IMR-90 (cell line): ENCODE measurements at regions not wholly inside any gene's neighbourhood (a gene's known extent, or its start where the extent isn't known, plus 50 kb on each side); places are given as distances from the start of the nearest gene placed in this dataset.

Experiments used
- ATAC-seq: fragments of 200-7000 bp; cut with Tn5 transposase; 2 replicates; pipeline ENCODE4 v1.9.1; 2020; ENCODE audit warnings: low read depth, mild to moderate bottlenecking, moderate library complexity
- BruUV-seq: library from RNA; stranded (reverse); fragments of 400-500 nt; replicated peaks from 2 replicates; lab custom pipeline; 2021; lab: Mats Ljungman, UMichigan
- CTCF ChIA-PET: fragments of 300-600 bp; formaldehyde crosslinking; extraction: SDS; loops from one replicate; lab custom pipeline; 2021; ENCODE audit warnings: antibody characterized with exemption; lab: Yijun Ruan, JAX
- POLR2A ChIA-PET: fragments of 300-600 bp; sonication (Branson Sonifier 250); formaldehyde crosslinking; loops from one replicate; lab custom pipeline; 2022; ENCODE audit warnings: antibody characterized with exemption; ENCODE audit not compliant: unreplicated experiment; lab: Charles Lee
- DNase-seq: peaks from one replicate; pipeline ENCODE4 v3.0.0; 2013
- H2AFZ ChIP-seq: replicated peaks from 2 replicates; pipeline ENCODE3; 2013; ENCODE audit warnings: low read length, mild to moderate bottlenecking; ENCODE audit not compliant: poor library complexity
- H2AK5ac ChIP-seq: 2 replicates; pipeline ENCODE4 v1.6.1; 2013; ENCODE audit warnings: low read depth, low read length, inconsistent platforms
- H2AK9ac ChIP-seq: replicated peaks from 2 replicates; pipeline ENCODE3; 2013; ENCODE audit warnings: mild to moderate bottlenecking, low read depth, low read length, moderate library complexity; ENCODE audit not compliant: poor library complexity
- H2BK120ac ChIP-seq: 2 replicates; pipeline ENCODE4 v1.6.1; 2013; ENCODE audit warnings: low read depth, low read length, inconsistent platforms
- H2BK15ac ChIP-seq: 3 replicates; pipeline ENCODE4 v1.6.1; 2013; ENCODE audit warnings: low read depth, low read length, inconsistent platforms
- H2BK20ac ChIP-seq: 2 replicates; pipeline ENCODE4 v1.6.1; 2013; ENCODE audit warnings: low read depth, mild to moderate bottlenecking, inconsistent platforms, low read length, moderate library complexity
- H2BK5ac ChIP-seq: 2 replicates; pipeline ENCODE4 v1.6.1; 2013; ENCODE audit warnings: mild to moderate bottlenecking, low read depth, low read length, inconsistent platforms; ENCODE audit not compliant: poor library complexity, severe bottlenecking
- H3K14ac ChIP-seq: replicated peaks from 2 replicates; pipeline ENCODE4 v1.6.1; 2013; ENCODE audit warnings: low read depth, low read length, inconsistent platforms
- H3K18ac ChIP-seq: 2 replicates; pipeline ENCODE4 v1.6.1; 2013; ENCODE audit warnings: low read depth, low read length, control low read depth
- H3K23ac ChIP-seq: 2 replicates; pipeline ENCODE4 v1.6.1; 2013; ENCODE audit warnings: low read depth, low read length, inconsistent platforms
- H3K27ac ChIP-seq: 2 replicates; pipeline ENCODE4 v1.5.1; 2013; ENCODE audit warnings: mild to moderate bottlenecking, control low read depth, low read length; ENCODE audit not compliant: insufficient read depth
- H3K27me3 ChIP-seq: 2 replicates; pipeline ENCODE4 v1.6.1; 2013; ENCODE audit warnings: low read length; ENCODE audit not compliant: control insufficient read depth, insufficient read depth
- H3K36me3 ChIP-seq: 2 replicates; pipeline ENCODE4 v1.6.1; 2013; ENCODE audit warnings: low read length, mixed read lengths; ENCODE audit not compliant: control insufficient read depth, insufficient read depth
- H3K4ac ChIP-seq: 2 replicates; pipeline ENCODE4 v1.6.1; 2013; ENCODE audit warnings: low read depth, low read length, inconsistent platforms
- H3K4me1 ChIP-seq: 2 replicates; pipeline ENCODE4 v1.6.1; 2013; ENCODE audit warnings: low read length, mixed read lengths; ENCODE audit not compliant: control insufficient read depth, insufficient read depth
- H3K4me2 ChIP-seq: 2 replicates; pipeline ENCODE4 v1.6.1; 2013; ENCODE audit warnings: low read depth, mild to moderate bottlenecking, control low read depth, low read length, moderate library complexity
- H3K4me3 ChIP-seq: 2 replicates; pipeline ENCODE4 v1.5.1; 2013; ENCODE audit warnings: low read depth, mild to moderate bottlenecking, control low read depth, low read length, moderate library complexity; ENCODE audit not compliant: insufficient read depth
- H3K56ac ChIP-seq: 2 replicates; pipeline ENCODE4 v1.6.1; 2013; ENCODE audit warnings: low read length, inconsistent platforms; ENCODE audit not compliant: insufficient read depth; ENCODE audit errors: extremely low read depth
- H3K79me1 ChIP-seq, 2 experiments: 2 replicates each; pipeline ENCODE4 v1.6.1; 2013; ENCODE audit warnings: low read length in 2 of 2, inconsistent platforms in 1 of 2, low read depth in 1 of 2
- H3K9ac ChIP-seq: 2 replicates; pipeline ENCODE4 v1.6.1; 2013; ENCODE audit warnings: low read depth, low read length, control low read depth
- H3K9me1 ChIP-seq: 2 replicates; pipeline ENCODE4 v1.6.1; 2013; ENCODE audit warnings: low read length, inconsistent platforms; ENCODE audit not compliant: insufficient read depth
- H3K9me3 ChIP-seq: 2 replicates; pipeline ENCODE4 v1.6.1; 2013; ENCODE audit warnings: low read length; ENCODE audit not compliant: control insufficient read depth, insufficient read depth
- H4K20me1 ChIP-seq: 2 replicates; pipeline ENCODE4 v1.6.1; 2013; ENCODE audit warnings: low read length, inconsistent platforms; ENCODE audit not compliant: insufficient read depth
- H4K5ac ChIP-seq: 2 replicates; pipeline ENCODE4 v1.6.1; 2013; ENCODE audit warnings: mild to moderate bottlenecking, low read depth, low read length, control low read depth
- H4K8ac ChIP-seq, 2 experiments: 2 replicates each; pipeline ENCODE4 v1.6.1; 2013; ENCODE audit warnings: low read depth in 2 of 2, low read length in 2 of 2, control low read depth in 1 of 2, inconsistent platforms in 1 of 2
- H4K91ac ChIP-seq: 2 replicates; pipeline ENCODE4 v1.6.1; 2013; ENCODE audit warnings: low read depth, low read length, inconsistent platforms; ENCODE audit not compliant: insufficient read depth
- BHLHE40 ChIP-seq: fragments of 150-350 bp; IDR thresholded peaks from 2 replicates; pipeline ENCODE4 v1.6.1; 2016; ENCODE audit warnings: mild to moderate bottlenecking, low read depth, low read length
- CEBPB ChIP-seq: IDR thresholded peaks from 2 replicates; pipeline ENCODE4 v1.6.1; 2012; ENCODE audit warnings: low read depth, low read length, improper control_type of control experiment
- CHD1 ChIP-seq: IDR thresholded peaks from 2 replicates; pipeline ENCODE4 v1.6.1; 2012; ENCODE audit warnings: low read depth, low read length, improper control_type of control experiment
- CTCF ChIP-seq: conservative IDR thresholded peaks from 2 replicates; pipeline ENCODE4 v1.5.1; 2012; ENCODE audit warnings: mild to moderate bottlenecking, low read depth, low read length, improper control_type of control experiment
- ELK1 ChIP-seq: fragments of 150-350 bp; IDR thresholded peaks from 2 replicates; pipeline ENCODE4 v1.6.1; 2016; ENCODE audit warnings: low read depth, mild to moderate bottlenecking, low read length, moderate library complexity, borderline replicate concordance
- FOS ChIP-seq: fragments of 150-350 bp; IDR thresholded peaks from 2 replicates; pipeline ENCODE4 v1.6.1; 2016; ENCODE audit warnings: low read depth, low read length
- MAFK ChIP-seq: IDR thresholded peaks from 2 replicates; pipeline ENCODE4 v1.6.1; 2012; ENCODE audit warnings: low read depth, low read length, improper control_type of control experiment
- MAZ ChIP-seq: IDR thresholded peaks from 2 replicates; pipeline ENCODE4 v1.6.1; 2012; ENCODE audit warnings: low read depth, mild to moderate bottlenecking, low read length, improper control_type of control experiment, moderate library complexity, borderline replicate concordance
- MXI1 ChIP-seq: IDR thresholded peaks from 2 replicates; pipeline ENCODE4 v1.6.1; 2012; ENCODE audit warnings: low read depth, mild to moderate bottlenecking, low read length, moderate library complexity, borderline replicate concordance
- NFE2L2 ChIP-seq: fragments of 150-350 bp; IDR thresholded peaks from 2 replicates; pipeline ENCODE4 v1.6.1; 2016; ENCODE audit warnings: low read depth, mild to moderate bottlenecking, low read length
- POLR2A ChIP-seq: IDR thresholded peaks from 2 replicates; pipeline ENCODE4 v1.6.1; 2012; ENCODE audit warnings: mild to moderate bottlenecking, low read depth, low read length
- RAD21 ChIP-seq: IDR thresholded peaks from 2 replicates; pipeline ENCODE4 v1.6.1; 2012; ENCODE audit warnings: low read length, improper control_type of control experiment
- RCOR1 ChIP-seq: IDR thresholded peaks from 2 replicates; pipeline ENCODE4 v1.6.1; 2012; ENCODE audit warnings: mild to moderate bottlenecking, low read length, improper control_type of control experiment; ENCODE audit not compliant: insufficient replicate concordance
- RFX5 ChIP-seq: IDR thresholded peaks from 2 replicates; pipeline ENCODE4 v1.8.0; 2012; ENCODE audit warnings: low read depth, mild to moderate bottlenecking, low read length, moderate library complexity
- SMC3 ChIP-seq: fragments of 150-350 bp; IDR thresholded peaks from 2 replicates; pipeline ENCODE4 v1.6.1; 2016; ENCODE audit warnings: low read depth, mild to moderate bottlenecking, antibody characterized with exemption, low read length, moderate library complexity
- USF2 ChIP-seq: fragments of 150-350 bp; IDR thresholded peaks from 2 replicates; pipeline ENCODE4 v1.6.1; 2017; ENCODE audit warnings: mild to moderate bottlenecking, antibody characterized with exemption, low read length, low read depth
- WGBS, 2 experiments: methylation state at CpG; one replicate each; pipeline versions ENCODE4 v1.1.5 to v1.1.7; 2013; ENCODE audit warnings: missing lambda C conversion rate in 2 of 2; ENCODE audit not compliant: insufficient read length in 1 of 2; ENCODE audit errors: extremely low coverage in 2 of 2; 5-methylcytosine and 5-hydroxymethylcytosine counted together
- dilution Hi-C: fragments of 300-500 bp; cut with HindIII; formaldehyde crosslinking; loops from one replicate; pipeline ENCODE4 v1.14.3; 2018; ENCODE audit warnings: low sequenced_read_pairs; ENCODE audit not compliant: unreplicated experiment
- in situ Hi-C: fragments of 300-500 bp; cut with MboI; formaldehyde crosslinking; loops from 3 replicates; pipeline ENCODE4 v1.14.3; 2019; ENCODE audit warnings: low sequenced_read_pairs, inconsistent platforms, mixed read lengths
- intact Hi-C: fragments of 100-400 bp; cut with micrococcal nuclease; formaldehyde crosslinking; loops from 2 replicates; pipeline ENCODE4 v1.10.0; 2022

DNA sequence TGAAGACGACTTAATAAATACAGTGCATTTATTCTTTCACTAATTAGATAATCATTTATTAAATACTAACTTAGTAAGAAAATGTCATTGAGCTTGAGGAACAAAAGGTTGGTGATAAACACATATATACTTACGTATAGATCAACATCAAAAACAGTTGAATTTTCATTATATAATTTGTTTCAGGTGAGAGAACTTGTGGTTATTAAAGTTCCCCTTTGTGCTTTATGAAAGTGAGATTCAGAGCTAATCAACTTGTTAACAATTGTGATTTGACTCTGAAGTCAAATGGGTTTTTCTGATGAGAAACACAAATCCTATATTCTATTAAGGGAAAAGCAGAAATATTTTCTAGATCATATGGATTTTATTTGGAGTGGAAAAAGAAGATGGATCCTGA lies 524.0 kb downstream of the SOX11 start:
- ChIA-PET CTCF (no interaction called here), POLR2A (no interaction called here)
- Histone ChIP-seq H3K27ac (no peak overlapping the region), H3K14ac (no peak overlapping the region), H3K4me1 (no peaks in the 10 kb centered on the region), H4K20me1 (no peaks in the 10 kb centered on the region), H3K79me1 (no peaks in the 10 kb centered on the region), H3K56ac (no peak overlapping the region), H2BK15ac (no peak overlapping the region), H3K27me3 (no peaks in the 10 kb centered on the region), H3K23ac (no peak overlapping the region), H4K8ac (no peak overlapping the region), H3K9me1 (no peaks in the 10 kb centered on the region), H3K9ac (no peak overlapping the region), H3K4me2 (no peak overlapping the region), H2AK5ac (no peak overlapping the region), H2BK5ac (no peak overlapping the region), H3K4ac (no peak overlapping the region), H3K9me3 (no peaks in the 10 kb centered on the region), H2BK120ac (no peak overlapping the region), H3K18ac (no peak overlapping the region), H2AK9ac (no peak overlapping the region), H4K91ac (no peak overlapping the region), H2BK20ac (no peak overlapping the region), H3K36me3 (no peaks in the 10 kb centered on the region), H2AFZ (no peak overlapping the region), H3K4me3 (no peak overlapping the region), H4K5ac (no peak overlapping the region)
- DNase-seq = no peak
- no peak for ATAC-seq
- BruUV-seq = no TSS peak
- WGBS, 2 experiments = no CpG with 5 or more reads among the region's 2 CpGs
- intact Hi-C loops = no loop called here
- in situ Hi-C loops = no loop called here
- dilution Hi-C loops = no loop called here
- TF ChIP-seq CHD1 (no peak), RAD21 (no peak), USF2 (no peak), ELK1 (no peak), NFE2L2 (no peak), MAFK (no peak), FOS (no peak), CTCF (no peak), POLR2A (no peak), BHLHE40 (no peak), RCOR1 (no peak), RFX5 (no peak), SMC3 (no peak), CEBPB (no peak), MAZ (no peak), MXI1 (no peak)
